ENCODE measurements at regions not wholly inside any gene's neighbourhood (a gene's known extent, or its start where the extent isn't known, plus 50 kb on each side); places are given as distances from the start of the nearest gene placed in this dataset.

DNA sequence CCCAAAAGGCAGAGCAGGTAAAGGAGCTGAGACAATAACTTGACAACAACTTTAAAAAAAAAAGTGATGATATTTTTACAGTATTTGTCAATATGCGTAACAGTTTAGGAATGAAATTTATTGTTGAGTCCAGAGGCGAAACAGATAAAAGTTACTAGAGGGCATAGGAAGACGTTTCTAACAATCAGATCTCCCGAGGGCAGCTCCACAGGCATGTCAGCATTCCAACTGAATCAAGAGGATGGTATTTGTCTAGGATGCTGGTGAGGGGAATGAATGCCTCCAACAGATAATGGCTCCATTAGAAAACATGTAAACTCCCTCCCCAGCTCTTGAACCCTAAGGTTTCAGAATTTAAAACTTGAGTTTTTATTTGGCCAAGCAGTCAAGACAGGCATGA, 733.9 kb upstream of the SORCS1 start:
- Mint-ChIP-seq H3K36me3 (no peaks in the 10 kb centered on the region), H3K4me3 (no peak overlapping the region), H3K27me3 (no peaks in the 10 kb centered on the region), H3K27ac (no peak overlapping the region), H3K4me1 (no peaks in the 10 kb centered on the region), H3K9me3 (peaks cover 3% of the 10 kb centered on the region)
- POLR2A ChIA-PET, result no interaction called here
- DNase-seq (no peak), ATAC-seq (ENCODE audit: low read depth) (no peak)

DNA sequence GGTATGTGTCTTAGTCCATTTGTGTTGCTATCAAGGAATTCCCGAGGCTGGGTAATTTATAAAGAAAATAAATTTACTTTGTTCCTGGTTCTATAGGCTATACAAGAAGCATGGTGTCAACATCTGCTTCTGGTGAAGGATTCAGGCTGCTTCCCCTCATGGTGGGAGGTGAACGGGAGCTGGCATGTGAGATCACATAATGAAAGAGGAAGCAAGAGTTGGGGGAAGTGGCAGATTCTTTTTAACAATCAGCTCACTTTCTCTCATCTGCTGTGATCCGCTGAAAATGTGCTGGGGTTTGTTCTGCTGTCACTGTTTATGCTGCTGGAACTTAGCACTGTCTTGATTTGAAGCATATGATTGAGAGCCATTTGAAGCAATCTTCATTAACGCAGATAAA, 730.0 kb upstream of the SORCS1 start:
- Mint-ChIP-seq H3K4me1 (no peaks in the 10 kb centered on the region), H3K27ac (no peak overlapping the region), H3K9me3 (peaks cover 4% of the 10 kb centered on the region), H3K27me3 (no peaks in the 10 kb centered on the region), H3K36me3 (no peaks in the 10 kb centered on the region), H3K4me3 (no peak overlapping the region)
- DNase-seq (no peak), ATAC-seq (ENCODE audit: low read depth) (no peak)
- POLR2A ChIA-PET, result no interaction called here

DNA sequence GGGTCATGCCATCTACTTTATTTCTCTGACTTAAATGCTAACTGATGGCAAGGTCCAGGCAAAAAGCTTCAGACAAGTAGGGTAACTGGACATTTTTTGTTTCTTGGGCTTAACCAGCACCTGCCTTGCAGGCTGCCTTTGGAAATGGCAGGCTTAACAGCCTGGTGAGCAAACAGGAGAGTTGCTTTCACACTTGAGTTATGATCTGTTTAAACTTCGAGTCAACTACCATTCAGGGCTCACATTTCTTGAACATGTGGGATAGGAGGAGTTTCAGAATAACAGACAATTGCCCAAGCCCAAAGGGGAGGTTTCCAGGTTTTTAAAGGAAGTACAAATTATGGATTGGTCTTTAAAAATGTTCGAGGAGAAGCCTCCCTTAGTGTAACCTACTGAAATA, 724.6 kb upstream of the SORCS1 start:
- DNase-seq (no peak), ATAC-seq (ENCODE audit: low read depth) (no peak)
- Mint-ChIP-seq H3K36me3 (no peaks in the 10 kb centered on the region), H3K4me3 (no peak overlapping the region), H3K27me3 (no peaks in the 10 kb centered on the region), H3K9me3 (peaks cover 6% of the 10 kb centered on the region), H3K27ac (no peak overlapping the region), H3K4me1 (no peaks in the 10 kb centered on the region)
- POLR2A ChIA-PET, result no interaction called here

DNA sequence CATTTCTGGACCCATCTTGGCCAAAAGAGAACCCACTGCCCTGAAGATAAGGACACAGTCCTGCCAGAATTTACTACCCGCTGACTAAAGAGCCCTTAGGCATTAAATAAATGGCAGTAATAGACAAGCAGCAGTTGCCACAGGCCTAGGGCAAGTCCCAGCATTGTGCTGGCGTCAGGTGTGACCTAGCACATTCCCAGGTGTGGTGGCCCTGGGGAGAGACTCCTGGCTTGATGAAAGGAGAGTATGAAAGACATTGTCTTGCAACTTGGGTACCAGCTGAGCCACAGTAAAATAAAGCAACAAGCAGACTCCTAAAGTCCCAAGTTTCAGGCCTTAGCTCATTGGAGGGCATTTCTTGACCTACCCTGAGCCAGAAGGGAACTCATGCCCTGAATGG, 715.7 kb upstream of the SORCS1 start:
- peaks cover 5% of the 10 kb centered on the region for H3K9me3 Mint-ChIP-seq
- ATAC-seq (ENCODE audit: low read depth) (no peak), DNase-seq (no peak)
- no peak overlapping the region for H3K4me3 Mint-ChIP-seq
- no peaks in the 10 kb centered on the region for H3K36me3 Mint-ChIP-seq
- no peak overlapping the region for H3K27ac Mint-ChIP-seq
- no peaks in the 10 kb centered on the region for H3K4me1 Mint-ChIP-seq
- H3K27me3 Mint-ChIP-seq, result no peaks in the 10 kb centered on the region
- POLR2A ChIA-PET, result no interaction called here

DNA sequence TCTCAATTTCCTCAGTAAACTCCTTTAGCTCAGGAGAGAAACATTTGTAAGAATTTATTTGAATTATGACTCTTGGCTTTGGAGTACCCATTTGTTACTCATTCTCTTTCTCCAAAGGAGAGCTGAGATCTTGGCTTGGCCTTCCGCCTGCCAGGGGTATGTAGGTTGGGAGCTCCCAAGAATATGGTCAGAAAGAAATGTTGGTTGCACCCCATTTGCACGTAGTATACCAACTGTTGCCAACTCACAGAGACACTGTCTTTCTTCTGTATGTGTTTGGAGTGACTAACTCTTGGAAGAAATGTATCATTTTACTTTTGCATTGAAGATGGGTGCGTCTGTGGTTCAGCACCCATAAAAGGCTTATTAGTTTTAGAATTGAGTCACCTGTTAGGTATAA, 708.5 kb upstream of the SORCS1 start:
- no peaks in the 10 kb centered on the region for H3K36me3 Mint-ChIP-seq
- DNase-seq (no peak), ATAC-seq (ENCODE audit: low read depth) (no peak)
- H3K4me3 Mint-ChIP-seq, result no peak overlapping the region
- H3K27me3 Mint-ChIP-seq, result no peaks in the 10 kb centered on the region
- no peak overlapping the region for H3K27ac Mint-ChIP-seq
- POLR2A ChIA-PET, result no interaction called here
- no peaks in the 10 kb centered on the region for H3K4me1 Mint-ChIP-seq
- H3K9me3 Mint-ChIP-seq, result no peaks in the 10 kb centered on the region

DNA sequence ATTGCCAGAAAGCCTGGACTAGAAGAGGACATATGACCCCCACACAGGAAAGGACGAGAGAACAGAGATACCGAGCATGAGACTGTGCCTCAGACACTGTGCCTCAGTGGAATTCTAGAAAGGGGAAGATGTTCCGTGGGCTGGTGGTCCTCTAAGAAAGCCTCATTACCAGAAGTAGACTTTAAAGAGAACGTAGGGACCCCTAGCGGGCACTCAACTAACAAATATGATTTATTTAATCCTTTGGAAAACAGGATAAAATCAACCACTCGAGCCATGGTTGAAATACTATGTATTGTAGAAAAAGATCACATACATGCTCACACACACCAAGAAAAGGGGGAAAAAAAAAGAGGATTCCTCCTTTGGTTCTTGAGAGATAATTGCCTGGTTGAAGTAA, 701.2 kb upstream of the SORCS1 start:
- POLR2A ChIA-PET, result no interaction called here
- Mint-ChIP-seq H3K27ac (no peak overlapping the region), H3K27me3 (no peaks in the 10 kb centered on the region), H3K36me3 (no peaks in the 10 kb centered on the region), H3K4me3 (no peak overlapping the region), H3K4me1 (no peaks in the 10 kb centered on the region), H3K9me3 (no peaks in the 10 kb centered on the region)
- DNase-seq, result no peak
- no peak for ATAC-seq (ENCODE audit: low read depth)

DNA sequence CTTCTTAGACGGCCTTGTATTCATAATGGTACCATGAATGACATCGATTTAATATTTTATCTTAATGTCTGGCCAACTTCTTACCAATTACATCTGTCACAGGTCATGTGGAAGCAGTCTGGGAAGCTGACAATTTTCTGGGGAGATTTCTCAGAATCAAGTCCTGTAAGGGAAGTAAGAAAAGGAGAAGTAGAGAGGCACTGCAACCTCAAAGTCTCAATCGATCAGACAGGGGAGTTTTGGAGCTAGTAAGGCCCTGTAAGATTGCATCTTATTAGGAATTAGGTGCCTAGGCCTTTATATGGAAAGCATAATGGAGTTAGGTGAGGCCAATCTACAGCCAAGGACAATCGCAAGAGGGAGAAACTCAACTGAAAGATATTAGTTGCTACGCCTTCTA, 694.6 kb upstream of the SORCS1 start:
- no peak for ATAC-seq (ENCODE audit: low read depth)
- Mint-ChIP-seq H3K4me1 (no peaks in the 10 kb centered on the region), H3K9me3 (no peaks in the 10 kb centered on the region), H3K27me3 (no peaks in the 10 kb centered on the region), H3K36me3 (no peaks in the 10 kb centered on the region), H3K4me3 (no peak overlapping the region), H3K27ac (no peak overlapping the region)
- POLR2A ChIA-PET, result no interaction called here
- DNase-seq, result no peak

DNA sequence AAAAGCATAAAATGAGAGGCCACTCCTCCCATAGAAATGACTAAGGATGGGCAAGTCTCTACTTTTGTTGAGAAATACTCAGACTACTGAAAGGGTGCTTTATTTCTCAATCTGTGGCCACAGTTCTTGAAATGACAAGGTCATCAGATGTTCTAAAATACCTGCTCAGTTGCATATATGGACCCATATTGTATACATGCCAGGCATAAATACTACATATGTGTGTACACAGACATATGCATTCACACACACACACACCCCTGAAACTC, 691.5 kb upstream of the SORCS1 start:
- no peaks in the 10 kb centered on the region for H3K36me3 Mint-ChIP-seq
- H3K4me1 Mint-ChIP-seq, result no peaks in the 10 kb centered on the region
- H3K27me3 Mint-ChIP-seq, result no peaks in the 10 kb centered on the region
- POLR2A ChIA-PET, result no interaction called here
- no peak for DNase-seq
- no peak overlapping the region for H3K4me3 Mint-ChIP-seq
- no peak overlapping the region for H3K27ac Mint-ChIP-seq
- H3K9me3 Mint-ChIP-seq, result no peaks in the 10 kb centered on the region
- no peak for ATAC-seq (ENCODE audit: low read depth)

DNA sequence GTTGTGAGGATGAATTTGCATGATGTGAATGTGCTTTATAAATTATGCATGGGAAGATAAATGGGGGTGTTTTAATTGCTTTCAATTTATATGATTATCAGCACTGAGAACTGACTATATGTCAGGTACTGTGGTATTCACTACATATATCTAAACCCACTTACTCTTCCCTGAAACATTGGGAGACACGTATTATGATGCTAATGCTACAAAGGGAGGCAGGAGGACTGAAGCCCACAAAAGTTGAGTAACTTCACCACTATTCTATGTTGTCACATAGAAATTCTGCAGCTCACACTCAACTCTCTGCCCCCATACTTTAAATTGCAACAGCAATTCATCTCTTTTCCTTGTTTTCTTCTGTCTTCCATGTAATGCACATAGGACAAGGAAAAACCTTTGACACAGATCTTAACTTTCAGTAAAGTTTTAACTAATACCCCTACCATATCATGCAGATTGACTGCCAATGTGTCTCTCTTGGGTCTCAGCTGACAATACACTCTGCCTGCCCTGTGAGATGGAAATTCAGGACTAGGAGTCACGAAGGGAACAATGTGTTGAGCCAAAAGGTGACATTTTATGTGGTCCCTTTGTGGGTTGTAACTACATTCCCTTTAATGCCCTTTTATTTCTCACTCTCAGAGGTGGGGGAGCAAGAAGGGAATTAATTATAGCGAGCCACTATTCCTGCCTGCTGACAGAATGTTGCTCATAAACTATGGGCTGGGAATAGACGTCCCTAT, 691.0 kb upstream of the SORCS1 start:
- POLR2A ChIA-PET, result no interaction called here
- Mint-ChIP-seq H3K4me3 (no peak overlapping the region), H3K27me3 (no peaks in the 10 kb centered on the region), H3K27ac (no peak overlapping the region), H3K36me3 (no peaks in the 10 kb centered on the region), H3K4me1 (no peaks in the 10 kb centered on the region), H3K9me3 (peaks cover 1% of the 10 kb centered on the region)
- DNase-seq, result no peak
- ATAC-seq (ENCODE audit: low read depth), result no peak

DNA sequence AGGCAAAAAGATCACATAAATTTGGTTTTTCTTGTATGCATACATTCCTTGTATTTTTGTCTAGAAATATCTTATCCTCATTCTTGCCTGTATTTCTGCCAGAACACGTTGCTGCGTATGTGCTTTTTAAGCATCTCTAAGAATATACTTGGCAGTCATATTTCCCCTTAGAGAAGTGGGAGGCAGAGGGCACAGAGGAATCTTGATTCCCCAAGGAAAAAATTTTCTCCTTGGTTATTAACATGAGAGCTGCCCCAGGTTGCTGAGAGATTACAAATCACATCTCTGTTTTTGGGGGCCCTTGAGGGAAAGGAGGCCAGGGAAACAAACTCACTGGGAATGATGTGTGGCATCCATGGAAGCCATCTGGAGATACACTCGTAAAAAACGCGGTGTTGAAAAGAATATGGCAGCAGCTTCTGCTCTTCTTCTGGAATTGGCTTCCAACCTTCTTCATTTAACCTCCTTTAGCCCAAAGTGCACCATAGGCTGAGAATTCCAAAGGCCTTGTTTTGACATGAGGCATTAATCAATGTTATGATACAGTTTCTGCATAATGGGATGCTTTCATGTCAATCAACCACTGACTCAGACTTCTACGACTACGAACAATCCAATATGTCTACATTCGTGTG, 684.3 kb upstream of the SORCS1 start:
- H3K27me3 Mint-ChIP-seq, result no peaks in the 10 kb centered on the region

DNA sequence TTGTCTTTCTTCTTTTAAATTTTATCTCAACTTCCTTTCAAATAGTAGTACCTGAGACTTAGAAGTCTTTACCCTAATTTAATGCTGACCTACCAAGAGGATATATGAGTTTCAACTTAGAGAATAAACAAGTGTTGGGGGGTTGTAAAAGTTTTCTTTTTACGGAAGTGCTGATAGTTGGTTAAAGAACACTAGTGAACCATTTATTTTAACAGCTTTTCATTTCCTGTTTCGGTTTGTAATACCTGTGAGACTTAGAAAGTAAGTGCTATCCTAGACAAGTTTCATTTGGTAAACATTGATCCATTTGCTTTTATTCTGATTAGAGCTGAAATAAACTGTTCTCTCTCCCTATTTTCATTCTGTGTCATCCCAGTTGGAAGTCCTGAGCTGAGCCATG, 683.1 kb upstream of the SORCS1 start:
- Mint-ChIP-seq H3K9me3 (peaks cover 7% of the 10 kb centered on the region), H3K27ac (no peak overlapping the region), H3K27me3 (no peaks in the 10 kb centered on the region), H3K4me1 (no peaks in the 10 kb centered on the region), H3K36me3 (no peaks in the 10 kb centered on the region), H3K4me3 (no peak overlapping the region)
- DNase-seq, result no peak
- ATAC-seq (ENCODE audit: low read depth), result no peak
- POLR2A ChIA-PET, result no interaction called here

More for the DNA sequence above, 684.3 kb upstream of the SORCS1 start:
- DNase-seq, result no peak
- Mint-ChIP-seq H3K9me3 (peaks cover 7% of the 10 kb centered on the region), H3K27ac (no peak overlapping the region), H3K36me3 (no peaks in the 10 kb centered on the region), H3K4me1 (no peaks in the 10 kb centered on the region), H3K4me3 (no peak overlapping the region)
- ATAC-seq (ENCODE audit: low read depth), result no peak
- POLR2A ChIA-PET, result no interaction called here

DNA sequence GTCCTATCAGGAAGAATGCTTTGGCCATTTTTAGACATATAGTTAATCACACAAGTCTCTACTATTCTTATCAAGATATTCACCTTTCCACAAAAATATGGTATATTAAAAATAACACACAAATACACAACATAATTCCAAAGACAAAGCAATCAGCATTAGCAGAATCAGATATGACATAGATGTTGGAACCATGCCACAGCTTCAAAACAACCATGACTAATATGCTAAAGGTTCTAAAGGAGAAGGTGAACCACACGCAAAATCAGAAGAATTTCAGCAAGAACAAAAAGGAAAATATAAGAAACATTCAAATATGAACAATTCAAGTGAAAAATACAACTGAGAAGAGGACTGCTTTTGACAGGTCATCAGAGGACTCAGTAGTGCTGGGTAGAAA, 670.2 kb upstream of the SORCS1 start:
- H3K27me3 Mint-ChIP-seq, result no peaks in the 10 kb centered on the region
- POLR2A ChIA-PET, result no interaction called here

DNA sequence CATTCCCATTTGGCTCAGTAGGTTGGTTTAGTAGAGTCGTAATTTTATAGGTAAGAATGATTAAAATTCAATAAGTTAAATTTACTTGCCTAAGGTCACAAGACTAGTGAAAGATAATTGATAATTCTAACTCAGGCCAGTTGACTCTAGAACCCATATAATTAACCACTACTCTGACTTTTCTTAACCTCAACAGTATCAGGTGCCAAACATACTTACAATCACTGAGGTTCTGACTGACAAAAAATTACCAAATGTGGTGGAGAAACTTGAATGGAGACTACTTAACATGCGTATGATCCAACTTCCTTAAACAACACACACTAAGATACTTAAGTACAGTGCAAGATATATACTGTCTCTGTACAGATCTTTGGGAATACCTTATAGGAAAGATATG, 667.3 kb upstream of the SORCS1 start:
- ATAC-seq (ENCODE audit: low read depth) (no peak), DNase-seq (no peak)
- H3K36me3 Mint-ChIP-seq, result no peaks in the 10 kb centered on the region
- H3K4me1 Mint-ChIP-seq, result no peaks in the 10 kb centered on the region
- no peak overlapping the region for H3K4me3 Mint-ChIP-seq
- no peaks in the 10 kb centered on the region for H3K27me3 Mint-ChIP-seq
- POLR2A ChIA-PET, result no interaction called here
- H3K27ac Mint-ChIP-seq, result no peak overlapping the region
- H3K9me3 Mint-ChIP-seq, result no peaks in the 10 kb centered on the region

More for the DNA sequence above, 670.2 kb upstream of the SORCS1 start:
- peaks cover 1% of the 10 kb centered on the region for H3K9me3 Mint-ChIP-seq
- H3K4me3 Mint-ChIP-seq, result no peak overlapping the region
- H3K4me1 Mint-ChIP-seq, result no peaks in the 10 kb centered on the region
- DNase-seq (no peak), ATAC-seq (ENCODE audit: low read depth) (no peak)
- H3K36me3 Mint-ChIP-seq, result no peaks in the 10 kb centered on the region
- no peak overlapping the region for H3K27ac Mint-ChIP-seq

DNA sequence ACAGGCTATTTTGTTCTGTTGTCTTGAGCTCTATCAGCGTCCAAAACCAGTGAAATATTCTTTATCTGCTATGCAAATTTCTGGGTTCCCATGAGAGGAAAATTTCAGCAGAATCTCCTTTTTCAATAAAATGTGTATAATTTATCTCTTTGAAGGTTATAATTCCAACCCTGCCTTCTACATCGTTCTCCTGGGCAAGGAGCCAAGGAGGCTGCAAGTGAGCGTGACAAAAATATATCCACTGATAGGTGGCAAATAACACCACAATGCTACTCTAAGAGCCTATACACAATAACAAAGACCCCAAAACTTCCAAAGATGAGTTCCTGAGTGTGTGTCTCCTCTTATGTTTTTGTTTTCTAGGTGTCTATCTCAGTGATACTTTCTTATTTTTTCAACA, 664.7 kb upstream of the SORCS1 start:
- Mint-ChIP-seq H3K4me3 (no peak overlapping the region), H3K27me3 (no peaks in the 10 kb centered on the region), H3K9me3 (peaks cover 1% of the 10 kb centered on the region), H3K4me1 (no peaks in the 10 kb centered on the region), H3K36me3 (no peaks in the 10 kb centered on the region), H3K27ac (no peak overlapping the region)
- POLR2A ChIA-PET, result no interaction called here
- no peak for ATAC-seq (ENCODE audit: low read depth)
- DNase-seq, result no peak

DNA sequence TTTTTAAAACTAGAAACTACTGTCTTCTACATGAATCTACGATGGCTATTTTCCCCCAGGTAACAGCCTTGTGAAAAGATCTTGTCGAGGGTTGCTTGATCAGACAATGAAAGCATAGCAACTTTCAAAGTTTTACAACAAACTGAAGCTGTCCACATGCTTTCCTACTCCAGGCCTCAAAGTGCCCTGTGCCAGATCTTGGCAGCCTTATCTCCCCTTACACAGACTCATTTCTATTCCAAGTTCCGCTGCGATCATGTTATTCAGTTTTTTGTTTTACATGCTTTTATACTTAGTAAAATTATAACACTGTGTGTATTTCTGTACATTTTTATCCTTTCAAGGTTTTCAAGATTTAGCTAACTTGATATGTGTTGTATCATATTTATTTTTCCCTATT, 661.7 kb upstream of the SORCS1 start:
- Mint-ChIP-seq H3K27ac (no peak overlapping the region), H3K27me3 (no peaks in the 10 kb centered on the region), H3K9me3 (peaks cover 4% of the 10 kb centered on the region), H3K36me3 (no peaks in the 10 kb centered on the region), H3K4me1 (no peaks in the 10 kb centered on the region), H3K4me3 (no peak overlapping the region)
- DNase-seq (no peak), ATAC-seq (ENCODE audit: low read depth) (no peak)
- POLR2A ChIA-PET, result no interaction called here

All from activated naive CD8-positive, alpha-beta T cell treated with anti-CD3 and anti-CD28 coated beads, Interleukin-2, amount 10 ng/mL, durations not matched to agents 7 days and 5 days (primary cell).